Trophoblast cell (in vitro differentiated cells and primary cell): ENCODE measurements at regions not wholly inside any gene's neighbourhood (a gene's known extent, or its start where the extent isn't known, plus 50 kb on each side); places are given as distances from the start of the nearest gene placed in this dataset.

ENCODE experiments used
- DNase-seq, 2 donors: peaks; one replicate each; pipeline ENCODE4 v3.0.0-alpha.2; 2016
- H2AFZ ChIP-seq: 2 replicates; pipeline ENCODE4 v1.6.1; 2013; ENCODE audit warnings: low read length, moderate library complexity, mild to moderate bottlenecking; ENCODE audit not compliant: insufficient read depth, poor library complexity
- H2AK5ac ChIP-seq: 2 replicates; pipeline ENCODE4 v1.6.1; 2013; ENCODE audit warnings: mild to moderate bottlenecking, low read length
- H2BK120ac ChIP-seq: 2 replicates; pipeline ENCODE4 v1.6.1; 2013; ENCODE audit warnings: low read length, mild to moderate bottlenecking, moderate library complexity; ENCODE audit not compliant: insufficient read depth, poor library complexity
- H2BK12ac ChIP-seq: 2 replicates; pipeline ENCODE4 v1.6.1; 2013; ENCODE audit warnings: mild to moderate bottlenecking, low read length, moderate library complexity
- H2BK5ac ChIP-seq: 2 replicates; pipeline ENCODE4 v1.6.1; 2013; ENCODE audit warnings: low read length, low read depth, moderate library complexity, mild to moderate bottlenecking; ENCODE audit not compliant: poor library complexity
- H3K14ac ChIP-seq: 2 replicates; pipeline ENCODE4 v1.6.1; 2013; ENCODE audit warnings: mild to moderate bottlenecking, low read length
- H3K18ac ChIP-seq: 2 replicates; pipeline ENCODE4 v1.6.1; 2013; ENCODE audit warnings: mild to moderate bottlenecking, low read length
- H3K23ac ChIP-seq: 2 replicates; pipeline ENCODE4 v1.6.1; 2013; ENCODE audit warnings: low read length
- H3K27ac ChIP-seq: 2 replicates; pipeline ENCODE4 v1.5.1; 2013; ENCODE audit warnings: low read depth, mild to moderate bottlenecking, inconsistent platforms, low read length, moderate library complexity
- H3K27me3 ChIP-seq: 2 replicates; pipeline ENCODE4 v1.6.1; 2013; ENCODE audit warnings: inconsistent platforms, mild to moderate bottlenecking, low read length, moderate library complexity; ENCODE audit not compliant: insufficient read depth
- H3K36me3 ChIP-seq, 2 experiments: 1 replicate in 1 of 2; 2 replicates in 1 of 2; pipeline ENCODE4 v1.6.1; 2013; ENCODE audit warnings: low read length in 2 of 2, mild to moderate bottlenecking in 2 of 2, moderate library complexity in 1 of 2; ENCODE audit not compliant: insufficient read depth in 2 of 2, control insufficient read depth in 1 of 2
- H3K4ac ChIP-seq: 2 replicates; pipeline ENCODE4 v1.6.1; 2013; ENCODE audit warnings: low read depth, mild to moderate bottlenecking, low read length, moderate library complexity
- H3K4me1 ChIP-seq, 2 experiments: 1 replicate in 1 of 2; 2 replicates in 1 of 2; pipeline ENCODE4 v1.6.1; 2013; ENCODE audit warnings: low read length in 2 of 2, mild to moderate bottlenecking in 2 of 2, moderate library complexity in 1 of 2; ENCODE audit not compliant: insufficient read depth in 2 of 2, control insufficient read depth in 1 of 2
- H3K4me2 ChIP-seq: 2 replicates; pipeline ENCODE4 v1.6.1; 2013; ENCODE audit warnings: inconsistent platforms, mild to moderate bottlenecking, low read length, moderate library complexity
- H3K4me3 ChIP-seq: 2 replicates; pipeline ENCODE4 v1.5.1; 2013; ENCODE audit warnings: mild to moderate bottlenecking, low read depth, low read length, inconsistent platforms
- H3K79me1 ChIP-seq: one replicate; pipeline ENCODE4 v1.6.1; 2013; ENCODE audit warnings: low read length
- H3K79me2 ChIP-seq: 2 replicates; pipeline ENCODE4 v1.6.1; 2013; ENCODE audit warnings: low read length, mild to moderate bottlenecking; ENCODE audit not compliant: control insufficient read depth, insufficient read depth, poor library complexity
- H3K9ac ChIP-seq: 2 replicates; pipeline ENCODE4 v1.6.1; 2013; ENCODE audit warnings: mild to moderate bottlenecking, low read length
- H3K9me3 ChIP-seq: 2 replicates; pipeline ENCODE4 v1.6.1; 2013; ENCODE audit warnings: low read depth, mild to moderate bottlenecking, control low read depth, inconsistent platforms, low read length; ENCODE audit not compliant: insufficient read depth
- H4K12ac ChIP-seq: 2 replicates; pipeline ENCODE4 v1.6.1; 2013; ENCODE audit warnings: low read depth, mild to moderate bottlenecking, low read length, moderate library complexity
- H4K8ac ChIP-seq: 2 replicates; pipeline ENCODE4 v1.6.1; 2013; ENCODE audit warnings: low read depth, mild to moderate bottlenecking, low read length, moderate library complexity
- H4K91ac ChIP-seq: one replicate; pipeline ENCODE4 v1.6.1; 2013; ENCODE audit warnings: low read depth, mild to moderate bottlenecking, low read length, moderate library complexity
- WGBS: extraction: QIAGEN DNeasy Blood & Tissue Kit; methylation state at CpG from one replicate; pipeline ENCODE4 v1.1.7; 2013; ENCODE audit warnings: missing lambda C conversion rate; ENCODE audit not compliant: insufficient read length, insufficient coverage; ENCODE audit errors: extremely low coverage; 5-methylcytosine and 5-hydroxymethylcytosine counted together

- H3K27ac ChIP-seq = no peak overlapping the region
- H3K79me2 ChIP-seq = no peaks in the 10 kb centered on the region
- no peaks in the 10 kb centered on the region for H3K4me1 ChIP-seq
- H4K91ac ChIP-seq = no peak overlapping the region
- H2BK12ac ChIP-seq = no peak overlapping the region
- no peaks in the 10 kb centered on the region for H3K36me3 ChIP-seq
- no peak overlapping the region for H2BK120ac ChIP-seq
- no peak overlapping the region for H2AK5ac ChIP-seq
- no peak overlapping the region for H3K4me2 ChIP-seq
- no peaks in the 10 kb centered on the region for H3K27me3 ChIP-seq
- no peak overlapping the region for H2BK5ac ChIP-seq
- no peak for DNase-seq
- no peak overlapping the region for H4K12ac ChIP-seq
- WGBS = no CpG with 5 or more reads among the region's 4 CpGs
- no peak overlapping the region for H3K14ac ChIP-seq
- no peak overlapping the region for H2AFZ ChIP-seq
- no peak overlapping the region for H3K9ac ChIP-seq
- no peak overlapping the region for H3K4ac ChIP-seq
- H3K18ac ChIP-seq = no peak overlapping the region
- no peaks in the 10 kb centered on the region for H3K79me1 ChIP-seq
- no peak overlapping the region for H3K23ac ChIP-seq
- no peaks in the 10 kb centered on the region for H3K9me3 ChIP-seq
- no peak overlapping the region for H4K8ac ChIP-seq
- no peak overlapping the region for H3K4me3 ChIP-seq
These were observed 176.8 kb upstream of the NT5E start for GRCh38 chr6:85273046-85273445.

GRCh38 chr6:85272592-85272991 lies 177.3 kb upstream of the NT5E start:
- H2BK5ac ChIP-seq = no peak overlapping the region
- no peak overlapping the region for H2AFZ ChIP-seq
- no peak overlapping the region for H3K27ac ChIP-seq
- no peaks in the 10 kb centered on the region for H3K27me3 ChIP-seq
- no peak overlapping the region for H3K18ac ChIP-seq
- no peak overlapping the region for H3K4me2 ChIP-seq
- H3K23ac ChIP-seq = peak overlapping the region; percentile 49
- H3K14ac ChIP-seq = no peak overlapping the region
- peaks cover under 1% of the 10 kb centered on the region for H3K9me3 ChIP-seq
- H2AK5ac ChIP-seq = no peak overlapping the region
- no peak overlapping the region for H3K4me3 ChIP-seq
- no peaks in the 10 kb centered on the region for H3K36me3 ChIP-seq
- no peak overlapping the region for H2BK120ac ChIP-seq
- no peaks in the 10 kb centered on the region for H3K79me1 ChIP-seq
- no peak for DNase-seq
- no peak overlapping the region for H3K4ac ChIP-seq
- H3K79me2 ChIP-seq = no peaks in the 10 kb centered on the region
- H3K9ac ChIP-seq = no peak overlapping the region
- H4K91ac ChIP-seq = no peak overlapping the region
- no peaks in the 10 kb centered on the region for H3K4me1 ChIP-seq
- whole genome bisulfite sequencing = no CpG with 5 or more reads among the region's 3 CpGs
- no peak overlapping the region for H4K8ac ChIP-seq
- H4K12ac ChIP-seq = no peak overlapping the region
- no peak overlapping the region for H2BK12ac ChIP-seq

DNA sequence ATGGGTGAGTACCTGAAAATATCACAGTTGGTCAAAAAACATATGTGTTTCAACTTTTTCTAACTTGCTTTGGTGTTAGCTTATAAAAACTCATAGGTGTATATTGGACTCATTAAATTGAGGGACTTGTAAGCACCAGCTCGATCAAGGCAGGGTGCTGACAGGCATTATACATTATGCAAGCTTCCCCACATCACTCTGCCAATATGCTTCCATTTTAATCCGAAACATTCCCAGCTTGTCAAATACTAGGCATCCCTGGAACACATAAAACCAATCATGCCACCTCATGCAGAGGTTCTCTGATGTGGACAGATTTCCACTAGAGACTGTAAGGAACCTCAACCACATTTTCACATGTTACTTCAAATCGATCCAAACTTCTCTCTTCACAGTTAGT lies 187.3 kb upstream of the NT5E start:
- Histone ChIP-seq H3K23ac (no peak overlapping the region), H2BK12ac (no peak overlapping the region), H3K79me1 (no peaks in the 10 kb centered on the region), H2AFZ (no peak overlapping the region), H2BK5ac (peak overlapping the region; percentile 56), H3K36me3 (no peaks in the 10 kb centered on the region), H4K91ac (no peak overlapping the region), H3K9me3 (peaks cover 2% of the 10 kb centered on the region), H3K27me3 (no peaks in the 10 kb centered on the region), H3K27ac (no peak overlapping the region), H4K8ac (no peak overlapping the region), H3K14ac (no peak overlapping the region), H3K18ac (no peak overlapping the region), H4K12ac (no peak overlapping the region), H3K4me2 (no peak overlapping the region), H3K4me3 (no peak overlapping the region), H3K4me1 (no peaks in the 10 kb centered on the region), H3K4ac (no peak overlapping the region), H3K9ac (no peak overlapping the region), H3K79me2 (no peaks in the 10 kb centered on the region), H2BK120ac (no peak overlapping the region), H2AK5ac (no peak overlapping the region)
- WGBS = no CpG with 5 or more reads among the region's 3 CpGs
- DNase-seq = no peak

GRCh38 chr6:85261271-85261670 lies 188.6 kb upstream of the NT5E start:
- no peak overlapping the region for H3K4ac ChIP-seq
- no peak overlapping the region for H2BK5ac ChIP-seq
- no peak overlapping the region for H3K14ac ChIP-seq
- H2AK5ac ChIP-seq = no peak overlapping the region
- H3K36me3 ChIP-seq = no peaks in the 10 kb centered on the region
- H3K4me1 ChIP-seq = no peaks in the 10 kb centered on the region
- H3K18ac ChIP-seq = no peak overlapping the region
- H3K79me1 ChIP-seq = no peaks in the 10 kb centered on the region
- no peak overlapping the region for H3K27ac ChIP-seq
- no peaks in the 10 kb centered on the region for H3K79me2 ChIP-seq
- H4K91ac ChIP-seq = no peak overlapping the region
- H3K27me3 ChIP-seq = no peaks in the 10 kb centered on the region
- WGBS = no CpG with 5 or more reads among the region's 6 CpGs
- no peak overlapping the region for H3K23ac ChIP-seq
- no peak for DNase-seq
- no peak overlapping the region for H2BK120ac ChIP-seq
- no peak overlapping the region for H2BK12ac ChIP-seq
- no peak overlapping the region for H3K4me3 ChIP-seq
- no peak overlapping the region for H4K8ac ChIP-seq
- no peak overlapping the region for H3K4me2 ChIP-seq
- H2AFZ ChIP-seq = no peak overlapping the region
- H3K9me3 ChIP-seq = no peaks in the 10 kb centered on the region
- no peak overlapping the region for H3K9ac ChIP-seq
- no peak overlapping the region for H4K12ac ChIP-seq

DNA sequence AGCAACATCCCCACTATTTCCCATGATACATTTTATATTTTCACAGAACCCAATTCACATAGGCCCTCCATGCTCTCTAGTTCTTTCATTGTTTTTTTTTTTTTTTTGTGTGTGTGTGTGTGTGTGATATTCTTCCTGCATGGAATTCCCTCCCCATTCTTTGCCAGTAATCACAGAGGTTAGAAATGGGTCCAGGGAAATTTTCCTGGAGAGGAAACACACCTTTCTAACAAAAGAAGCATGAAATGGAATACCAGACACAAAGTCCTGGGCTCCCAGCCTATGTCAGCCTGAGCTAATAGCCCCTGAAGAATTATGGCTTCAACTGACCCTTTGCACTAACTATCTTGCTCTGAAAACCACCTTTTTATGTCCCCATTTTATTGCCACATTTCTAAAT lies 194.2 kb upstream of the NT5E start:
- H4K12ac ChIP-seq = no peak overlapping the region
- H3K4ac ChIP-seq = no peak overlapping the region
- H3K79me2 ChIP-seq = no peaks in the 10 kb centered on the region
- no peaks in the 10 kb centered on the region for H3K9me3 ChIP-seq
- H3K9ac ChIP-seq = no peak overlapping the region
- H3K23ac ChIP-seq = no peak overlapping the region
- no peak overlapping the region for H4K91ac ChIP-seq
- H3K79me1 ChIP-seq = no peaks in the 10 kb centered on the region
- no peak overlapping the region for H3K18ac ChIP-seq
- no peak overlapping the region for H3K27ac ChIP-seq
- H2BK5ac ChIP-seq = no peak overlapping the region
- H2BK120ac ChIP-seq = no peak overlapping the region
- no peak overlapping the region for H3K14ac ChIP-seq
- no peaks in the 10 kb centered on the region for H3K36me3 ChIP-seq
- no peak for DNase-seq
- H4K8ac ChIP-seq = no peak overlapping the region
- no peak overlapping the region for H3K4me2 ChIP-seq
- H2AFZ ChIP-seq = no peak overlapping the region
- H3K4me1 ChIP-seq = no peaks in the 10 kb centered on the region
- H2AK5ac ChIP-seq = no peak overlapping the region
- no peaks in the 10 kb centered on the region for H3K27me3 ChIP-seq
- no peak overlapping the region for H2BK12ac ChIP-seq
- H3K4me3 ChIP-seq = no peak overlapping the region
